ACHN (cell line): ENCODE measurements at regions not wholly inside any gene's neighbourhood (a gene's known extent, or its start where the extent isn't known, plus 50 kb on each side); places are given as distances from the start of the nearest gene placed in this dataset.

ENCODE experiments used
- DNase-seq: peaks from one replicate; pipeline ENCODE4 v3.0.0-alpha.2; 2015
- in situ Hi-C: cut with HindIII; loops from 2 replicates; pipeline ENCODE4 v1.10.0; 2017; ENCODE audit warnings: low sequenced_read_pairs, low pct_ligation_motif_present, low pct_unique_long_range_greater_than_20kb

GRCh38 chr3:167188592-167188991, 191.5 kb downstream of the ZBBX start:
- in situ Hi-C loops = no loop called here
- no peak for DNase-seq

DNA sequence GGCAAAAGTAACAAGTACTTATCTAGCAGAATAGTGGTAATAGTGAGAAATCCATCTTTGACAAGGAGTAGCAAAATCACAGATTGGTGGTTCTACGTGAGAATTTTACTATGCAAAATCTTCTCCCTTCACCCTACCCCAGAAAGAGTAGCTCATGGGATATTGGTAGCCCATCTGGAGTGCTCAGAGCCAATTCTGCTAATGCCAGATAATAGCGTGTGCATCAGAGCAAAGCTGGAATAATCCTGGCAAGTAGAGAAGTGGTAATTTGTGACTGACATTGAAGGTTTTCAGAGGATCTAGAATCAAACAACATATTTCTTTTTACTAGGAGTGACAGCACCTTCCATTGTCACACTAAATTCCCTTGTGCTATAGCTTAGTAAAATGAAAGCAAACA, 192.9 kb downstream of the ZBBX start:
- no peak for DNase-seq
- in situ Hi-C loops = no loop called here

DNA sequence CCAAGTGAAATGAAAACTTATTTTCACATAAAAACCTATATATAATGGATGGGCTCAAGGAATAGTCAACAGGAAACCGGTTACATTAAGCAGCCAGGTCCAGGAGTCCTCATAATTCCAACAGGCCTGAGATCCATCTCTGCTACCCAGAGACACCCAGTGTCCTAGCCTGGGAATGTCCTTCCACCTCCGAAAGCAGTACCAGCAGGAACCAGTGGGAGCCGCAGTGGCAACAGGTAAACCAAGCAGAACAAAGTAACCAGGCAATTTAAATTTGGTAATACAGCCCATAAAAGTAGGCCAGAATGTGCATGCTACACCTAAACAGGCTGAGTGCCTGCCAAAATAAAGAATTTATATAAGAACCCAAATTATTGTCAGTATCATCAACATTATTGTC, 195.6 kb downstream of the ZBBX start:
- DNase-seq = no peak
- in situ Hi-C loops = no loop called here

DNA sequence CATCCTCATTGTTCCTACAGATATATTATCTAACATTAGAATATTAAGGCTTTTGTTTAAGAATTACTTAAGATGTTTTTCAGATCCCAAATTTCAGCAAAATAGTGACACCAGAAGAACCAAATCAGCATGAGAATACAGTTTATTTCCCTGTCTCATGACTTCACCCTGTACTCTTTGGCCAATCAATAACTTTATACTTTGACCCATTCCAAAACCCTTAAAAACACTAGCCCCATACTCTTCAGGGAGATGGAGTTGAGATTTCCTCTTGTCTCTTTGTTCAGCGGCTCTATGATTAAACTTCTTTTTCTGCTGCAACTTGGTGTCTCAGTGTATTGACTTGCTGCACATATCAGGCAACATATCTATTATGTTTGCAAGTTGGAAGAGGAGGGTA, 207.7 kb downstream of the ZBBX start:
- in situ Hi-C loops = no loop called here
- no peak for DNase-seq

- DNase-seq = no peak
- in situ Hi-C loops = no loop called here
These were observed 212.6 kb downstream of the ZBBX start for GRCh38 chr3:167167491-167167890.

DNA sequence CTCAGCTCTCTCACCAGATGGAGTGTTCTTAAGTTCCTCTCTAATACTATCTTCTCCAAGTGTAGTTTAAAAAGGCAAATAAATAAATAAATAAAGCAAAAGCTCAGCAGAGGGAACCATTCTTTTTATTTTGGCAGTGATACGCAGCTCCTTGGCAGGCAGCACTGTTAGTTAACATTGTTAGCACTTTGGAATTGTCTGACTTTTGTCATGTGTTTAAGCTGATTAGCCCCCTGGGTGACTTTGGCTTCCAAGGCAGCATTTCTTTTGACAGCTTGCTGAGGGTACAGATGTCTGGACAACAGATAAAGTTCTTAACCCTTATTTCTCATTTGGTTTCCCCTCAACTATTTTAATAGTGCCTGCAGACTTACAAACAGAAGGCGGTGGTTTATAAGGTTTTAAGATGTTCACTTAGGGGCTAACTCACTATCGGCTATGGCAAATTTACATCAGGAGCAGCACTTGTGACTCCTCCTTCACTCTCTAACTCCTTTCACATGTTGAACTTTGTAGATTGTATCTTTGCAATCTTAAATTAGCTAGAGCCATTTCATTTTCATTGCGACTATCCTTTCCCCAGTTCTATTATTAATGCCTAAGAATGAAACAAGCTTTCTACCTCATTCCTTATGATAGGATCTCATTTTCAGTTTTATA, 213.4 kb downstream of the ZBBX start:
- DNase-seq = no peak
- in situ Hi-C loops = no loop called here

- in situ Hi-C loops = no loop called here
- DNase-seq = no peak
These were observed 214.1 kb downstream of the ZBBX start for GRCh38 chr3:167166012-167166411.

DNA sequence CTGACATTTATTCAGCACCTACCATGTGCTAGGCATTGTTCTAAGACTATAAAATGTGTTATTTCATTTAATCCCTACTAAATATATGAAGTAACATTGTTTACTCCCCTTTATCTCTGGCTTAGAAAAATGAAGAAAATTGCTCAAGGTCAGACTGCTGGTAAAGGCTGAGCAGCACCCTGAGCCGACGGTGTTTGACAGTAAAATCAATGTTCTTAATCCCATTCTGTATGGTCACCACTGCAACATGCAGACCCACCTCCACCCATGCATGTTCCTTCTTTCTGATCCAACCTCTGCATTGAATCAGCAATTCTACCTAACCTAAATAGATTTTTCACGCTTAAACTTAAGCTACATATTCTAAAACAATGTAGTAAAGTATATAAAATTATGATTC, 216.5 kb downstream of the ZBBX start:
- in situ Hi-C loops = no loop called here
- no peak for DNase-seq

DNA sequence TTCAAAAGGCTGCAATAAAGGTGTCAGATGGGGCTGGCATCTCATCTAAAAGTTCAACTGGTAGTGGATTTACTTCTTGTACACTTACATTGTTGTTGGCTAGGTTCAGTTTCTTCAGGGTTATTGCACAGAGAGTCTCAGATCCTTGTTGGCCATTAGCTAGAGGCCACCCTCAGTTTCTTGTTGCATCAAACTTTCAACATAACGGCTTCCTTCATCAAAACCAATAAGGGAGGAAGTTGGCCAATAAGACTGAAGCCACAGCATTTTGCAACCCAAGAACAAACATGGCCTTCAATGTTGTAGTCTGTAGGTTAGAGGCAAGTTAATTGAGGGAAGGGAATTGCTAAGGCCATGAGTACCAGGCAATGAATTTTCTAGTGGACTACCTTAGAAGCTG, 218.0 kb downstream of the ZBBX start:
- DNase-seq = no peak
- in situ Hi-C loops = no loop called here

DNA sequence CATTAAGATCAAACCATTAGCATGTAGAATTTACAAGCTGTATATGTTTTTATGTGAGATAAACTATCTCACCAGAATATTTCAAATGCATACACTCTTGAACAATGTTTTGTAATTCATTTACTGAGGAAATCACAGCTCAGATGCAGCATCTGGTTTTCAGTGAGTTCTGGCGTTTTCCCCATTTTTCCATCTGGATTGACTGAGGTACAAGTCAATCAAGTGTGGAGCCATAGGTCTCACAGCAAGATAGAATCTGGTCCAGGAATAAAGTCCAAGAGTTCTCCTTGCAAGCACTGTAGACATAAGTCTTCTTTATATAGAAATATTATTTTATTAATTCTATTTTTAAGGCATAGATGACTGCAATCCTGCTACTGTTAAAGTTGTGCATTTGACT, 219.3 kb downstream of the ZBBX start:
- in situ Hi-C loops = no loop called here
- no peak for DNase-seq

GRCh38 chr3:167151636-167152035, 228.5 kb downstream of the ZBBX start:
- DNase-seq = no peak
- in situ Hi-C loops = no loop called here

GRCh38 chr3:167148136-167148535, 232.0 kb downstream of the ZBBX start:
- no peak for DNase-seq
- in situ Hi-C loops = no loop called here

DNA sequence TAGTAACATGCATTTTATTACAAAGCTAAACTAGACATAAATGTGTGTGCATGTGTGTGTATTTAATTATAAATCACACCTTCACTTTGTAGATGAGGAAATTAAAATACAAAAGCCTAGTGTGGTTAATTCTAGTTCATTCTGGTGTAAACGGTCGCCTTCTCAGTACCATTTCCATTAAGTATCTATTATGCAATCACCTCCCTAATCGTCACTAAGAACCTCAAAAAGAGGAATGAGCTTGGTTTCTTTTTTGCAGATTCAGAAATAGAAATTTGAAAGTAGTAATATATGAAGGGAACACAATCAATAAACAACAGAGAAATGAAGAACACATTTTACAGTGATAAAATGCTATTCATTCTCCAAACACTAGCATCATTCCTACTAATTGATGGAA, 233.2 kb downstream of the ZBBX start:
- no peak for DNase-seq
- in situ Hi-C loops = no loop called here

- in situ Hi-C loops = no loop called here
These were observed 254.3 kb downstream of the ZBBX start for GRCh38 chr3:167125612-167126407.

DNA sequence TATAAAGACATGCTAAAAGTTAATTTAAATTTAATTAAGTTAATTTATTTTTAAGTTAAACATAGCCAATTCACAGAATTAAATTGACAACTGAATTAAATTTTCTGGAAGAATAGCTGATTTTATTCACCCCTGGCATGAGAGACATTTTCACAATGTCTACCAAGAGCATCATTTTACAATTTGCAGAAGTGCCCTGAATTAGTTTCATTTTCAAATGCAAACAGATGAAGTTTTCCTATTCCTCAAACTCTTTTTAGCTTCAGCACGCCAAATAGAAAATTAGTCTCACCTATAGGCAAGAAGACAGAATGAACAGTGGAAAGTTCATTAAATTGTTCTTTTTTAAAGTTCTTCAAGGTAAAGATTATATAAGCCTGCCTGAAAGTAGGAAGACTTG, 259.3 kb downstream of the ZBBX start:
- in situ Hi-C loops = no loop called here
- no peak for DNase-seq

More at GRCh38 chr3:167125612-167126407, 254.3 kb downstream of the ZBBX start:
- no peak for DNase-seq

GRCh38 chr3:167116120-167116922, 263.8 kb downstream of the ZBBX start:
- in situ Hi-C loops = no loop called here
- no peak for DNase-seq

DNA sequence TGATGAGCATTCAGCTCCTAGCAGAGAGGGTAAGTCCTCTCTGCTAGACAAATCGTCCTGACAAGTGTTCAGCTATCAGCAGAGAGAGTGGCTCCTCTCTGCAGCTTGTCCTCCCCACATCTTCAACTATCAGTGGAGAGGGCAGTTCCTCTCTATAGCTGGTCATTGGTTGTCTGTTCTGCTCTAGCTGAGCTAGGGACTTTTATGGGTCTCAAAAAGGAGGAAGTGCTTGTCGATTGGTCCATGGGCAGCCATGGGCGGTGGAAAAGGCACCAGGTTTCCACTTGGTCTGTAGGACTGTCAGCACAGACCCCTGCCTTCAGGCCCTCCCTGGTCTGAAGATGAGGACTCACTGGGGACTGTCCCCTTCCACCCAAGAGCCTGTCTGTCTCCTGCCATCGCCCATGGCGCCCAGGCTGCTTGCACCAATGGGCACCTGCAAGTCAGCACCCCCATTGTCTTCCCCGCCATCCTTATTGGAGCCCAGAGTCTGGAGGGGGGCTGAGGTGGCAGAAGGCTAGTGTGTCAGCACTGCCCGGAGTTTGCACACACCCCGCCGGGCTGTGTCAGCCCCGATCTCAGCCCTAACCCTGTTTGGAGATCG, 264.7 kb downstream of the ZBBX start:
- DNase-seq = no peak

DNA sequence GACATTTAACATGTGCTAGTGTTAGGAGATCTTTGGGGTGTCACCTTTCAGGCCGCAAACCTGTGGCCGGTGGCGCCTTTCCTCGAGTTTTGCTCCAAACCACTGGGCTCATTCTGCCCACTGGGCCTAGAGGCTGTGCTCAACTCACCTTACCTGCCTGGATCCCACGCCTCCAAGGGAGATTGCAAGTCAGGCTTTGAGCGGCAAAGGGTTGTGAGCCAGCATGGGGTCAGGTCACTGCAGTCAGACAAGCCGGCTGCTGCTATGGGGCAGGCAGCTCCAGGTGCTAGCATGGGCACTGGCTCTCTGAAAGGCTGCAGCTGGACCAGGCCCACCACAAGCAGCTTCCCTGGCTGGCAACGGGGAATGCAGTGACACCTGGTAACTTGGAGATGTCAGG, 265.5 kb downstream of the ZBBX start:
- no peak for DNase-seq
- in situ Hi-C loops = no loop called here

More for the DNA sequence above, 264.7 kb downstream of the ZBBX start:
- in situ Hi-C loops = no loop called here
